NCI-H2107 treated with DMSO at 0.1 percent for 48 hours (cell line): ENCODE measurements at regions not wholly inside any gene's neighbourhood (a gene's known extent, or its start where the extent isn't known, plus 50 kb on each side); places are given as distances from the start of the nearest gene placed in this dataset.

Experiments
- DNase-seq: peaks from one replicate; lab custom pipeline; 2025; ENCODE audit not compliant: unreplicated experiment; lab: John Stamatoyannopoulos, UW

- DNase-seq, result no peak
These were observed 100.9 kb upstream of the ARHGEF3 start for GRCh38 chr3:56902468-56903160.

GRCh38 chr3:56900801-56901200, 99.1 kb upstream of the ARHGEF3 start:
- no peak for DNase-seq

- DNase-seq, result no peak
These were observed 98.1 kb upstream of the ARHGEF3 start for GRCh38 chr3:56899851-56900250.

GRCh38 chr3:56899078-56899477, 97.3 kb upstream of the ARHGEF3 start:
- no peak for DNase-seq

- DNase-seq, result no peak
These were observed 94.6 kb upstream of the ARHGEF3 start for GRCh38 chr3:56896357-56896756.

- no peak for DNase-seq
These were observed 93.2 kb upstream of the ARHGEF3 start for GRCh38 chr3:56894881-56895431.

- no peak for DNase-seq
These were observed 88.8 kb upstream of the ARHGEF3 start for GRCh38 chr3:56890448-56891091.

GRCh38 chr3:56889131-56889530, 87.4 kb upstream of the ARHGEF3 start:
- no peak for DNase-seq

GRCh38 chr3:56887402-56888025, 85.8 kb upstream of the ARHGEF3 start:
- DNase-seq, result no peak

- DNase-seq, result no peak
These were observed 84.6 kb upstream of the ARHGEF3 start for GRCh38 chr3:56886314-56886713.

- no peak for DNase-seq
These were observed 84.1 kb upstream of the ARHGEF3 start for GRCh38 chr3:56885879-56886278.

- DNase-seq, result no peak
These were observed 83.7 kb upstream of the ARHGEF3 start for GRCh38 chr3:56885453-56885852.

GRCh38 chr3:56884387-56884786, 82.6 kb upstream of the ARHGEF3 start:
- DNase-seq, result no peak

- no peak for DNase-seq
These were observed 82.1 kb upstream of the ARHGEF3 start for GRCh38 chr3:56883828-56884227.

GRCh38 chr3:56882896-56883295, 81.1 kb upstream of the ARHGEF3 start:
- DNase-seq, result no peak

GRCh38 chr3:56881841-56882240, 80.1 kb upstream of the ARHGEF3 start:
- DNase-seq, result no peak

GRCh38 chr3:56880720-56881575, 79.2 kb upstream of the ARHGEF3 start:
- DNase-seq, result no peak

GRCh38 chr3:56879436-56880215, 77.9 kb upstream of the ARHGEF3 start:
- DNase-seq, result no peak

GRCh38 chr3:56878074-56878473, 76.3 kb upstream of the ARHGEF3 start:
- DNase-seq, result no peak

- no peak for DNase-seq
These were observed 75.2 kb upstream of the ARHGEF3 start for GRCh38 chr3:56876916-56877315.
